ENCODE measurements at regions not wholly inside any gene's neighbourhood (a gene's known extent, or its start where the extent isn't known, plus 50 kb on each side); places are given as distances from the start of the nearest gene placed in this dataset.
"Not testable (repeated sequence)": the region's sequence is repeated elsewhere in the genome, so short reads cannot be mapped to it uniquely, and the experiment has no call there.

DNA sequence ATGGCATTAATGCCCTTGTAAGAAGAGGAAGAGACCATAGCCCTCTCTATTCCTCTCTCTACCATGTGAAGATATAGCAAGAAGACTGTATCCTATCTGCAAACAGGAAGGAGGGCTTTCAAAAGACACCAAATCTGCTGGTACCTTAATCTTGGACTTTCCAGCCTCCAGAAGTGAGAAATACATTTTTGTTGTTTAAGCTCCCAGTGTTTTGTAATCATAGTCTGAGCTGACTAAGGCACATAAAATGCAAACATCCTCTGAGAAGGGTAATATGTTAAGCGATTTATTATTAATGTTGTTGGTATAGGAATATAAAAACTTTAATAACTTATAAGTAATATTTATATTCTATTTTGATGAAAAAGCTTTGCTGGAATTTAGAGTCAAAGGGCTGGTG lies 559.8 kb downstream of the SUCLG1 start:
- no peak for DNase-seq (ENCODE audit: low spot score)
- in situ Hi-C loops (cut with MboI; ENCODE audit: low pct_unique_long_range_greater_than_20kb, low sequenced_read_pairs, unreplicated experiment), result no loop called here
- TF ChIP-seq, protein P1, sequence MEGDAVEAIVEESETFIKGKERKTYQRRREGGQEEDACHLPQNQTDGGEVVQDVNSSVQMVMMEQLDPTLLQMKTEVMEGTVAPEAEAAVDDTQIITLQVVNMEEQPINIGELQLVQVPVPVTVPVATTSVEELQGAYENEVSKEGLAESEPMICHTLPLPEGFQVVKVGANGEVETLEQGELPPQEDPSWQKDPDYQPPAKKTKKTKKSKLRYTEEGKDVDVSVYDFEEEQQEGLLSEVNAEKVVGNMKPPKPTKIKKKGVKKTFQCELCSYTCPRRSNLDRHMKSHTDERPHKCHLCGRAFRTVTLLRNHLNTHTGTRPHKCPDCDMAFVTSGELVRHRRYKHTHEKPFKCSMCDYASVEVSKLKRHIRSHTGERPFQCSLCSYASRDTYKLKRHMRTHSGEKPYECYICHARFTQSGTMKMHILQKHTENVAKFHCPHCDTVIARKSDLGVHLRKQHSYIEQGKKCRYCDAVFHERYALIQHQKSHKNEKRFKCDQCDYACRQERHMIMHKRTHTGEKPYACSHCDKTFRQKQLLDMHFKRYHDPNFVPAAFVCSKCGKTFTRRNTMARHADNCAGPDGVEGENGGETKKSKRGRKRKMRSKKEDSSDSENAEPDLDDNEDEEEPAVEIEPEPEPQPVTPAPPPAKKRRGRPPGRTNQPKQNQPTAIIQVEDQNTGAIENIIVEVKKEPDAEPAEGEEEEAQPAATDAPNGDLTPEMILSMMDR (IDR thresholded peaks at IDR 0.05; ENCODE audit: extremely low read depth, insufficient read depth, missing control alignments), result no peak

DNA sequence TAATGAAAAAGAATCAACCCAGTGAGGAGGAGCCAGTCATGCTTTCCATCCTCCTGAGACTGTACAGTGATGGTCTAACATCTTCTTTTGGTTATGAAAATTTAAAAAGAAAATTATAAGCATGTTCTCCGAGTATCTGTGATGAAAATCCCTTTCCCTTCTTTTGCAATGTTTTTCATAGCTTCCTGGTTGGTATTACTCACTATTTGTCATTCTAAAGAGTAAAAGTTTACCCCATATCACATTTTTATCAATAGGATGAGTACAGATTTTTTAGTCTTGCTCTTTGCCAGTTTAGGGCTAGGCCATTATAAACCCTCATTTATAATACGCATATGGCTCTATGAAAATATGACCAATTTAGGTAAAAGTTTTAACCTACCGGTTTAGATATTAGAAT lies 564.1 kb downstream of the SUCLG1 start:
- in situ Hi-C loops (cut with MboI; ENCODE audit: low pct_unique_long_range_greater_than_20kb, low sequenced_read_pairs, unreplicated experiment), result no loop called here
- TF ChIP-seq, protein P1 (IDR thresholded peaks at IDR 0.05; ENCODE audit: extremely low read depth, insufficient read depth, missing control alignments), result no peak
- no peak for DNase-seq (ENCODE audit: low spot score)

DNA sequence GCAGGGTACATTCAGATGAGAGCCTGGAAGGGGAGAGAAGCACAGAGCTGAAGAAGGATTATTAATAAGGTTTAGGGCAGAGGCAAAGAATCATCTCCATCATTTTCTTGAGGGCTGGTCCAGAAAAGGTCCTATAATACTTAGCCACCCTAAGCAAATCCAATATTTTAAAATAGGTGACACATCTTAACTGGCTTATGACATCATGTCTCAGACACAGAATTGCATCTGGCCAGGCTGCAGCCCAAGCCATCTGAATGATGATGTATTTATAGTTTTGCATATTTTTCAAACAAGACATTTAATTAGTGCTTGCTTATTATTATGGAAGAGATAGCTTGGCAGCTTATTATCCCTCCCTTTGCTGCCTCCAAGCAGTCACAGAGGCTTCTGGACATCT lies 571.3 kb downstream of the SUCLG1 start:
- DNase-seq (ENCODE audit: low spot score), result no peak
- in situ Hi-C loops (cut with MboI; ENCODE audit: low pct_unique_long_range_greater_than_20kb, low sequenced_read_pairs, unreplicated experiment), result no loop called here
- TF ChIP-seq, protein P1 (IDR thresholded peaks at IDR 0.05; ENCODE audit: extremely low read depth, insufficient read depth, missing control alignments), result no peak

DNA sequence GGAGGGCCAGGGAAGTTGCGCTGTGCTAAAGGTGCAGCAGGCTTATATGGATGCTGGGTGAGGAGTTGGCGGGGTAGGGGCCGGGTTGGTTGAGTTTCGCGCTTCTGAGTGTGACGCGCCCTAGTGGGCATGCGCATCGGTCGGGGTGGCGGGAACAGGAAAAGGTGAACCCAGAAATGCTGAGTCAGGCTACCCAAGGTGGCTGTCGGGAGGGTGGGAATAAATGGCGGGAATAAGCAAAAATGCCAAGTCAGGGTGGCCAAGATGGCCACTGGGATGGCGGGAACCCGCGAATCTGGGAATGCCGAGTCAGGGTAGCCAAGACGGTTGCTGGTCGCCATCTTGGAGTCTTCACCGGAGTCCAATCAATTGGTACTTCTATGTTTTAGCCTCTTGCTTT lies 580.0 kb downstream of the SUCLG1 start:
- TF ChIP-seq, protein P1 (IDR thresholded peaks at IDR 0.05; ENCODE audit: extremely low read depth, insufficient read depth, missing control alignments), result no peak
- DNase-seq (ENCODE audit: low spot score), result no peak
- in situ Hi-C loops (cut with MboI; ENCODE audit: low pct_unique_long_range_greater_than_20kb, low sequenced_read_pairs, unreplicated experiment), result no loop called here

DNA sequence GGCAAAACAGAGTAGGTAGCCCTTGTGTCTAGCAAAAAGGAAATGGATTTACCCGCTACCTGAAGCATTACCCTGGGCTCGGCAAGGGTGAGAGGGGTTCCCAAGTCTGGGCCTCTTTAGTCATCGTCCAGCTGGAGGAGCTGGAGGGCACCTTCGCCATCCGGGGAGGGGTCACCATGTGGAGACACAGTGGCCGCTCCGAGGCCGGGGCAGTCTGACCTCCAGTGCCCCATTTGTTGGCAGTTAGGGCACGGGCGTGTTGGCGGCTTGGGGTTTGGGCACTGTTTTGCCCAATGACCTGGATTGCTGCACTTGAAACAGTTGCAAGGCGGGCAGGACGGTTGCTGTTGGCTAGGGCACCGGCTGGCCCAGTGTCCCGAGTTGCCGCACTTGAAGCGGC lies 581.8 kb downstream of the SUCLG1 start:
- in situ Hi-C loops (cut with MboI; ENCODE audit: low pct_unique_long_range_greater_than_20kb, low sequenced_read_pairs, unreplicated experiment); DNase-seq (ENCODE audit: low spot score): not testable (repeated sequence)

DNA sequence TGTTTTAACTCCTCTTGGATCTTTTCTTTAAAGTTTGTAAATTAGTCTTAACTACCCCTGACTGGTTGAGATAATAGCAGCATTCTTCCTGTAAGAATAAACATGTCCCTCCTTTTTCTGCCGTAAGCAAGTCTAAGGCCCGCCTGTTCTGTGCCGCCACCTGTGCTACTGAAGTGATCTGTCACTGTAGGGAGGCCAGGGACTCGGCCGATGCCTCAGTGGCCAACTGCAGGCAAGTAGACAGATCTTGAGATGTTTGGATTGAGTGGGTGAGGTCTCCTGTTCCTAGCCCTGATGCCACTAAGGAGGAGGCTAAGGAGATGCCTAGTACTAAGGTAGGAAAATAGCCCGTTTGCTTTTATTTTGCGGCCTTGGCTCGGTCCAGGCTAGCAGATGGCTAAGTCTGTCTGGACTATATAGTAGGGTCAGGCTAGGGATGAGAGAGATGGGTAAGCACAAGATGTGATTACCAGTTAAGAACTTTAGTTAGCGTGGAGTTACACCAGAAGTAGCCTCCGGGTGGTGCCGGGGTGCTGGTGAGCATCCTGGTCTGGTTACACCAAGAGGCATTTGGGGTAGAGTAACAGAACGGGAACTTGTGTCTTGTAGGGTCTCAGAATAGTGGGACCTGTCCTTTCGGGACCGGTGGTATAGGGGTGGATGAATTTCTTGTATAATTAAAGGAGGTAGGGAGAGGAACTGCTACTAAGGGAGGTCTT lies 584.2 kb downstream of the SUCLG1 start:
- in situ Hi-C loops (cut with MboI; ENCODE audit: low pct_unique_long_range_greater_than_20kb, low sequenced_read_pairs, unreplicated experiment), result no loop called here
- no peak for DNase-seq (ENCODE audit: low spot score)
- TF ChIP-seq, protein P1 (IDR thresholded peaks at IDR 0.05; ENCODE audit: extremely low read depth, insufficient read depth, missing control alignments), result no peak

DNA sequence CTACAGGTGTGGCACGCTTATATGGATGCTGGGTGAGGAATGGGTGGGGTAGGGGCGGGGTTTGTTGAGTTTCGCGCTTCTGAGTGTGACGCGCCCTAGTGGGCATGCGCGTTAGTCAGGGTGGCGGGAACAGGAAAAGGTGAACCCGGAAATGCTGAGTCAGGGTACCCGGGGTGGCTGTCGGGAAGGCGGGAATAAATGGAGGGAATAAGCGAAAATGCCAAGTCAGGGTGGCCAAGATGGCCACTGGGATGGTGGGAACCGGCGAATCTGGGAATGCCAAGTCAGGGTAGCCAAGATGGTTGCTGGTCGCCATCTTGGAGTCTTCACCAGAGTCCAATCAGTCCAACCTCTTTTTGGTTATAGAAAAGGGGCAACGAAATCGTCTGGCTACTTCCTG lies 585.0 kb downstream of the SUCLG1 start:
- TF ChIP-seq, protein P1 (IDR thresholded peaks at IDR 0.05; ENCODE audit: extremely low read depth, insufficient read depth, missing control alignments), result no peak
- in situ Hi-C loops (cut with MboI; ENCODE audit: low pct_unique_long_range_greater_than_20kb, low sequenced_read_pairs, unreplicated experiment), result no loop called here
- DNase-seq (ENCODE audit: low spot score), result no peak

Measured in GM13977 (cell line).